Endothelial cell of umbilical vein (primary cell): ENCODE measurements at regions not wholly inside any gene's neighbourhood (a gene's known extent, or its start where the extent isn't known, plus 50 kb on each side); places are given as distances from the start of the nearest gene placed in this dataset.

ENCODE experiments used
- BruUV-seq: library from RNA; stranded (reverse); fragments of 400-500 nt; replicated peaks from 2 replicates; lab custom pipeline; 2021; lab: Mats Ljungman, UMichigan
- CTCF ChIA-PET: fragments of 300-600, 350-600 bp; sonication (Branson Sonifier 250); formaldehyde crosslinking; loops from one replicate; lab custom pipeline; 2021; ENCODE audit warnings: antibody characterized with exemption, inconsistent platforms; lab: Charles Lee
- POLR2A ChIA-PET: fragments of 300-600, 350-600 bp; sonication (Branson Sonifier 250); formaldehyde crosslinking; loops from one replicate; lab custom pipeline; 2021; ENCODE audit warnings: antibody characterized with exemption, inconsistent platforms; lab: Charles Lee
- DNase-seq: peaks from one replicate; pipeline ENCODE4 v3.0.0-alpha.2; 2011; ENCODE audit warnings: low read depth, low spot score
- FAIRE-seq: peaks from 2 replicates; lab custom pipeline; 2011; peaks lifted over from hg19 to GRCh38; lab: Jason Lieb, UNC
- H2AFZ ChIP-seq: 2 replicates; pipeline ENCODE4 v1.6.0; 2012; ENCODE audit warnings: low read depth, low read length, control low read depth, inconsistent platforms
- H3K27ac ChIP-seq: 2 replicates; pipeline ENCODE4 v1.5.1; 2011; ENCODE audit warnings: low read depth, mild to moderate bottlenecking, control low read depth, low read length, moderate library complexity; ENCODE audit not compliant: insufficient read depth
- H3K27me3 ChIP-seq, 2 experiments: 2 replicates each; pipeline versions ENCODE4 v1.6.0 to v1.6.1; 2011; ENCODE audit warnings: low read length in 2 of 2, mixed read lengths in 1 of 2; ENCODE audit not compliant: control insufficient read depth in 2 of 2, insufficient read depth in 2 of 2
- H3K36me3 ChIP-seq, 2 experiments: 2 replicates in 1 of 2; 3 replicates in 1 of 2; pipeline ENCODE4 v1.5.1; 2011; ENCODE audit warnings: low read length in 2 of 2, mild to moderate bottlenecking in 1 of 2, moderate library complexity in 1 of 2; ENCODE audit not compliant: control insufficient read depth in 2 of 2, insufficient read depth in 2 of 2; ENCODE audit errors: extremely low read depth in 1 of 2
- H3K4me1 ChIP-seq: 3 replicates; pipeline ENCODE4 v1.5.1; 2011; ENCODE audit warnings: mild to moderate bottlenecking, low read length; ENCODE audit not compliant: control insufficient read depth, insufficient read depth; ENCODE audit errors: extremely low read depth
- H3K4me2 ChIP-seq: 2 replicates; pipeline ENCODE4 v1.6.1; 2011; ENCODE audit warnings: low read length, control low read depth, mixed read lengths; ENCODE audit not compliant: insufficient read depth
- H3K4me3 ChIP-seq, 3 experiments: fragments of 200-600 bp in 1 of 3; sonication (generic), shearing (Covaris generic) in 1 of 3; replicated peaks in 1 of 3; 2 replicates each; pipeline ENCODE4 v1.5.1; 2011 to 2016; ENCODE audit warnings: control low read depth in 3 of 3, low read length in 3 of 3, mild to moderate bottlenecking in 2 of 3, inconsistent platforms in 1 of 3, low read depth in 1 of 3, moderate library complexity in 1 of 3; ENCODE audit not compliant: insufficient read depth in 1 of 3
- H3K79me2 ChIP-seq: 2 replicates; pipeline ENCODE4 v1.6.0; 2012; ENCODE audit warnings: low read length, inconsistent platforms; ENCODE audit not compliant: control insufficient read depth, insufficient read depth
- H3K9ac ChIP-seq: replicated peaks from 2 replicates; pipeline ENCODE3; 2011; ENCODE audit warnings: low read length, control low read depth; ENCODE audit not compliant: insufficient read depth; ENCODE audit errors: extremely low read depth
- H3K9me1 ChIP-seq: replicated peaks from 3 replicates; pipeline ENCODE4 v1.6.0; 2011; ENCODE audit warnings: mild to moderate bottlenecking, low read length; ENCODE audit not compliant: control insufficient read depth, insufficient read depth; ENCODE audit errors: extremely low read depth
- H3K9me3 ChIP-seq: replicated peaks from 2 replicates; pipeline ENCODE4 v1.5.1; 2012; ENCODE audit warnings: low read length, inconsistent platforms; ENCODE audit not compliant: control insufficient read depth, insufficient read depth
- H4K20me1 ChIP-seq: replicated peaks from 2 replicates; pipeline ENCODE3; 2011; ENCODE audit warnings: mild to moderate bottlenecking, low read length; ENCODE audit not compliant: control insufficient read depth, insufficient read depth; ENCODE audit errors: extremely low read depth
- CTCF ChIP-seq, 2 donors: IDR thresholded peaks; 1 replicate in 1 of 2; 2 replicates in 1 of 2; pipeline ENCODE4 v1.5.1; 2011; ENCODE audit warnings: low read length in 2 of 2, mild to moderate bottlenecking in 2 of 2, moderate library complexity in 2 of 2, control low read depth in 1 of 2, inconsistent platforms in 1 of 2, low read depth in 1 of 2; ENCODE audit not compliant: insufficient read depth in 1 of 2; ENCODE audit errors: extremely low read depth in 1 of 2
- EZH2 ChIP-seq: IDR thresholded peaks from 2 replicates; pipeline ENCODE4 v1.6.1; 2012; ENCODE audit warnings: borderline replicate concordance, low read depth, mild to moderate bottlenecking, moderate library complexity, low read length, inconsistent platforms; ENCODE audit not compliant: severe bottlenecking
- FOS ChIP-seq: IDR thresholded peaks from 2 replicates; pipeline ENCODE4 v1.6.1; 2011; ENCODE audit warnings: mild to moderate bottlenecking, low read length, moderate library complexity, borderline replicate concordance; ENCODE audit not compliant: insufficient read depth
- GATA2 ChIP-seq: IDR thresholded peaks from 2 replicates; pipeline ENCODE4 v1.7.0; 2011; ENCODE audit warnings: low read depth, mild to moderate bottlenecking, moderate library complexity, mixed read lengths, low read length; ENCODE audit not compliant: insufficient read length, insufficient read depth
- JUN ChIP-seq: IDR thresholded peaks from 2 replicates; pipeline ENCODE4 v1.6.1; 2011; ENCODE audit warnings: borderline replicate concordance, low read depth; ENCODE audit not compliant: insufficient read length, insufficient read depth
- MYC ChIP-seq: IDR thresholded peaks from one replicate; pipeline ENCODE4 v1.6.1; 2011; ENCODE audit warnings: mild to moderate bottlenecking, low read depth, low read length
- POLR2A ChIP-seq: IDR thresholded peaks from 2 replicates; pipeline ENCODE4 v1.6.1; 2012; ENCODE audit warnings: low read depth, mild to moderate bottlenecking, control low read depth, low read length
- POLR2AphosphoS5 ChIP-seq: IDR thresholded peaks from 2 replicates; pipeline ENCODE4 v1.6.1; 2012; ENCODE audit warnings: low read depth, mild to moderate bottlenecking, control low read depth, low read length, moderate library complexity; ENCODE audit not compliant: insufficient read depth
- dilution Hi-C: fragments of 300-500 bp; cut with MboI; formaldehyde crosslinking; loops from one replicate; pipeline ENCODE4 v1.15.0; 2019; ENCODE audit warnings: low sequenced_read_pairs; ENCODE audit not compliant: extremely low pct_ligation_motif_present
- intact Hi-C: fragments of 100-400 bp; cut with micrococcal nuclease; formaldehyde crosslinking; loops from one replicate; pipeline ENCODE4 v1.10.0; 2022
- TF ChIP-seq, protein P1 (sequence below): IDR thresholded peaks from 2 replicates; pipeline ENCODE4 v1.6.1; 2011; ENCODE audit not compliant: insufficient read depth, insufficient read length

DNA sequence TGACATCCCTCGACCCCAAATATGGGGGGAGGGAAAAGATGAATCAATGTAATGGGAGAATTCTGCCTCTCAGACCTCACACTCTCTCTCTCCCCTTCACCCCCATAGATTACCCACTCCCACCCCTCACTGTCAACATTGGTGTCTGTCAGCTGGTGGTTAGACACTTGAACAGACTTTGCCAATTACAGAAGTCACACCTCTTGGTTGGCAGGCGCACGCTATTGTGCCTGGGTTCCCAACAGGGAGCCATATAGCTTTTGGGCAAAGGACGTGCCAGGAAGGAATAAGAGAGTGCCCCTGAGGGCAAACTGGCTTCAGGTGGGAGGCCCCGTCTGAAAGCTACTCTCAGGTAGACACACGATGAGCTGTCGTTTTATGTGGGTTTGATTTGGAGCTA, 54.1 kb upstream of the FYN start:
- no peak overlapping the region for H3K9ac ChIP-seq
- no peaks in the 10 kb centered on the region for H3K9me1 ChIP-seq
- BruUV-seq, result no TSS peak
- TF ChIP-seq EZH2 (no peak), GATA2 (no peak), MYC (no peak), POLR2A (no peak), JUN (no peak), CTCF (IDR thresholded peaks at IDR 0.05; ENCODE audit: extremely low read depth in 1 of 2, insufficient read depth in 1 of 2, low read depth in 1 of 2, low read length in 2 of 2) (no peak), POLR2AphosphoS5 (no peak), FOS (no peak)
- TF ChIP-seq, protein P1, sequence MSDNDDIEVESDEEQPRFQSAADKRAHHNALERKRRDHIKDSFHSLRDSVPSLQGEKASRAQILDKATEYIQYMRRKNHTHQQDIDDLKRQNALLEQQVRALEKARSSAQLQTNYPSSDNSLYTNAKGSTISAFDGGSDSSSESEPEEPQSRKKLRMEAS, result no peak
- no peaks in the 10 kb centered on the region for H4K20me1 ChIP-seq
- no peaks in the 10 kb centered on the region for H3K36me3 ChIP-seq
- ChIA-PET POLR2A (no interaction called here), CTCF (interaction anchor here (0.7 to 1.5 kb wide), 3 partner anchors 11 to 192 kb away, joined by 3 to 6 read pairs (median 5); no protein-coding TSS in a partner anchor)
- intact Hi-C loops (no loop called here), dilution Hi-C loops (no loop called here)
- H3K4me2 ChIP-seq, result no peak overlapping the region
- no peaks in the 10 kb centered on the region for H3K79me2 ChIP-seq
- H3K9me3 ChIP-seq, result no peaks in the 10 kb centered on the region
- H3K4me1 ChIP-seq, result peaks cover 7% of the 10 kb centered on the region
- H2AFZ ChIP-seq, result no peak overlapping the region
- H3K27ac ChIP-seq, result no peak overlapping the region
- H3K4me3 ChIP-seq, result no peak overlapping the region
- FAIRE-seq, result no peak
- H3K27me3 ChIP-seq, result no peaks in the 10 kb centered on the region
- DNase-seq, result no peak
